Thyroid gland (tissue), 4 donors: ENCODE measurements at regions not wholly inside any gene's neighbourhood (a gene's known extent, or its start where the extent isn't known, plus 50 kb on each side); places are given as distances from the start of the nearest gene placed in this dataset.

Experiments used
- CTCF ChIP-seq, 6 experiments: fragments of 200-600 bp in 3 of 6; fragments of 450-650 bp in 3 of 6; sonication (generic) in 3 of 6; IDR thresholded peaks; one replicate each; pipeline ENCODE4 v1.5.1; 2016 to 2019; ENCODE audit warnings: antibody characterized with exemption in 6 of 6, mild to moderate bottlenecking in 2 of 6, inconsistent platforms in 1 of 6, moderate library complexity in 1 of 6
- POLR2A ChIP-seq, 2 donors: fragments of 450-650 bp; IDR thresholded peaks; one replicate each; pipeline ENCODE4 v1.6.1; 2017; ENCODE audit warnings: antibody characterized with exemption in 2 of 2, mild to moderate bottlenecking in 2 of 2, moderate library complexity in 1 of 2

GRCh38 chr5:2566284-2566683, 185.2 kb downstream of the IRX2 start:
- TF ChIP-seq CTCF (IDR thresholded peaks at IDR 0.05) (no peak), POLR2A (IDR thresholded peaks at IDR 0.05) (no peak)
